OCI-LY1 (cell line): ENCODE measurements at regions not wholly inside any gene's neighbourhood (a gene's known extent, or its start where the extent isn't known, plus 50 kb on each side); places are given as distances from the start of the nearest gene placed in this dataset.
"Not testable (repeated sequence)": the region's sequence is repeated elsewhere in the genome, so short reads cannot be mapped to it uniquely, and the experiment has no call there.

ENCODE experiments used
- CTCF ChIP-seq: fragments of 200-600 bp; sonication (generic), shearing (Covaris generic); IDR thresholded peaks from 2 replicates; pipeline ENCODE4 v1.5.1; 2017; ENCODE audit warnings: mild to moderate bottlenecking, antibody characterized with exemption, low read length, moderate library complexity, mixed read lengths
- EZH2 ChIP-seq: fragments of 200-600 bp; sonication (generic), shearing (Covaris generic); IDR thresholded peaks from 2 replicates; pipeline ENCODE4 v1.8.0; 2017; ENCODE audit warnings: borderline replicate concordance, mixed run types, mild to moderate bottlenecking, antibody characterized with exemption, low read length, moderate library complexity, mixed read lengths

GRCh38 chr5:12576953-12577352, 672.7 kb upstream of the CTNND2 start:
- not testable (repeated sequence) for TF ChIP-seq CTCF, EZH2
